ENCODE measurements at regions not wholly inside any gene's neighbourhood (a gene's known extent, or its start where the extent isn't known, plus 50 kb on each side); places are given as distances from the start of the nearest gene placed in this dataset.
"Not testable (repeated sequence)": the region's sequence is repeated elsewhere in the genome, so short reads cannot be mapped to it uniquely, and the experiment has no call there.

- not testable (repeated sequence) for TF ChIP-seq CTCF, POLR2A (IDR thresholded peaks at IDR 0.05)
These were observed 407.8 kb downstream of the GPAT3 start for GRCh38 chr4:83943691-83944090.
